OCI-LY7 (cell line): ENCODE measurements at regions not wholly inside any gene's neighbourhood (a gene's known extent, or its start where the extent isn't known, plus 50 kb on each side); places are given as distances from the start of the nearest gene placed in this dataset.

Source experiments
- EZH2phosphoT487 ChIP-seq: fragments of 200-600 bp; sonication (generic); IDR thresholded peaks from 2 replicates; pipeline ENCODE4 v1.6.1; 2018; ENCODE audit warnings: low read depth, borderline replicate concordance, mild to moderate bottlenecking, mixed run types, antibody characterized with exemption, low read length, moderate library complexity, mixed read lengths
- TF ChIP-seq, protein P1 (sequence below): fragments of 200-600 bp; sonication (generic); conservative IDR thresholded peaks from 2 replicates; pipeline ENCODE4 v1.5.1; 2014; ENCODE audit warnings: mild to moderate bottlenecking, antibody characterized with exemption, low read length, moderate library complexity, mixed read lengths

DNA sequence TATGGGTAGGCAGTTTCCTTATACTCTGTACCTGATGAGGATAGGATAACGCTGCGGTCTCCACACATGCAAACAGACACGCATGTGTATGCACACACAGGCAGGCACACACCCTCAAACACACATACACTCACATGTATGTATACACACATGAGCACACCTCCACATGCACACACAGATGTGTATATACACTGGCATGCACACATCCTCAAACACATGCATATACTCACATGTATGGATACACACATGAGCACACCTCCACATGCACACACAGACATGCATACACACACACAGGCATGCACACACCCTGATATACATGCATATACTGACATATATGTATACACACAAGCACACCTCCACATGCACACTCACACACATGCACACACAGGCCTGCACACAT is 267.8 kb upstream of the HDAC4 start:
- TF ChIP-seq, protein P1, sequence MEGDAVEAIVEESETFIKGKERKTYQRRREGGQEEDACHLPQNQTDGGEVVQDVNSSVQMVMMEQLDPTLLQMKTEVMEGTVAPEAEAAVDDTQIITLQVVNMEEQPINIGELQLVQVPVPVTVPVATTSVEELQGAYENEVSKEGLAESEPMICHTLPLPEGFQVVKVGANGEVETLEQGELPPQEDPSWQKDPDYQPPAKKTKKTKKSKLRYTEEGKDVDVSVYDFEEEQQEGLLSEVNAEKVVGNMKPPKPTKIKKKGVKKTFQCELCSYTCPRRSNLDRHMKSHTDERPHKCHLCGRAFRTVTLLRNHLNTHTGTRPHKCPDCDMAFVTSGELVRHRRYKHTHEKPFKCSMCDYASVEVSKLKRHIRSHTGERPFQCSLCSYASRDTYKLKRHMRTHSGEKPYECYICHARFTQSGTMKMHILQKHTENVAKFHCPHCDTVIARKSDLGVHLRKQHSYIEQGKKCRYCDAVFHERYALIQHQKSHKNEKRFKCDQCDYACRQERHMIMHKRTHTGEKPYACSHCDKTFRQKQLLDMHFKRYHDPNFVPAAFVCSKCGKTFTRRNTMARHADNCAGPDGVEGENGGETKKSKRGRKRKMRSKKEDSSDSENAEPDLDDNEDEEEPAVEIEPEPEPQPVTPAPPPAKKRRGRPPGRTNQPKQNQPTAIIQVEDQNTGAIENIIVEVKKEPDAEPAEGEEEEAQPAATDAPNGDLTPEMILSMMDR, result no peak
- TF ChIP-seq EZH2phosphoT487, result no peak
